ENCODE measurements at regions not wholly inside any gene's neighbourhood (a gene's known extent, or its start where the extent isn't known, plus 50 kb on each side); places are given as distances from the start of the nearest gene placed in this dataset.

DNA sequence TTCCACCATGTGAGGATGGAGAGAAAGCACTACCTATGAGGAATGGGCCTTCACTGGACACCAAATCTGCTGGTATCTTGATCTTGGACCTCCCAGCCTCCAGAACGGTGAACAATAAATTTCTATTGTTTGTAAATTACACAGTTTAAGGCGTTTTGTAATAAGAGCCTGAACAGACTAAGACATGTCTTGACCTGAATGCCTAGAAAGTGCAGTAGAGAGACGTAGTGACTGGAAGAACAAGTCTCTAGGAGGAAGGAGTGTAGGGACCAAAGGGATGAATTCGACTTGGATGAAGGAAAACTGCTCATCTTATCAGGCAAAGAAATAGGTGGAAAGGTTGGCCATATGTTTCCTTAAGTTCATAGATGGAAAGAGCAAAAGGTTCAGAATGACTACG is 309.8 kb upstream of the RGMB start:
- no peaks in the 10 kb centered on the region for H3K23me2 ChIP-seq (ENCODE audit: low read depth, low read length)
- no peak overlapping the region for H3K23ac ChIP-seq (ENCODE audit: insufficient read length)
- no peaks in the 10 kb centered on the region for H3K4me1 ChIP-seq (replicated peaks in 1 of 4; ENCODE audit: control insufficient read depth in 3 of 4, insufficient read depth in 4 of 4, low read length in 3 of 4)
- no peak overlapping the region for H3K4me3 ChIP-seq (ENCODE audit: extremely low read depth in 1 of 4, insufficient read depth in 2 of 4, low read depth in 3 of 4, low read length in 4 of 4)
- H3K4ac ChIP-seq (replicated peaks; ENCODE audit: insufficient read length, low read depth, low read length): no peak overlapping the region
- no peaks in the 10 kb centered on the region for H3K27me3 ChIP-seq (replicated peaks in 1 of 4; ENCODE audit: control insufficient read depth in 3 of 4, extremely low read depth in 1 of 4, insufficient read depth in 3 of 4, low read length in 3 of 4)
- H3K79me1 ChIP-seq (ENCODE audit: low read depth, low read length): no peaks in the 10 kb centered on the region
- FAIRE-seq (no peak), DNase-seq (ENCODE audit: low read depth in 1 of 2, low spot score in 2 of 2) (no peak)
- H3K18ac ChIP-seq (ENCODE audit: extremely low read depth, low read length): no peak overlapping the region
- no peak overlapping the region for H2BK120ac ChIP-seq (replicated peaks; ENCODE audit: low read depth, low read length)
- H2BK20ac ChIP-seq (ENCODE audit: low read length): no peak overlapping the region
- no peak overlapping the region for H4K8ac ChIP-seq (ENCODE audit: extremely low read depth, insufficient read depth, low read length)
- H3K9me3 ChIP-seq (ENCODE audit: insufficient read depth in 2 of 2, low read depth in 1 of 2, low read length in 1 of 2): no peaks in the 10 kb centered on the region
- no peaks in the 10 kb centered on the region for H3K36me3 ChIP-seq (ENCODE audit: control insufficient read depth in 2 of 4, insufficient read depth in 4 of 4, low read length in 3 of 4)
- H2BK12ac ChIP-seq (ENCODE audit: low read depth, low read length): no peak overlapping the region
- no peak overlapping the region for H3K14ac ChIP-seq (ENCODE audit: insufficient read length)
- ChIA-PET CTCF (ENCODE audit: partially characterized antibody) (no interaction called here), POLR2A (ENCODE audit: partially characterized antibody) (no interaction called here)
- H2BK15ac ChIP-seq (ENCODE audit: low read length): no peak overlapping the region
- 74% methylated on average over 5 of the region's 5 CpGs; no CpG with 5 or more reads in 1 of the 2 experiments for WGBS, 2 experiments (ENCODE audit: extremely low coverage in 1 of 2, insufficient coverage in 1 of 2, insufficient read length in 1 of 2, insufficient replicate concordance in 2 of 2, low coverage in 1 of 2, low lambda C conversion rate in 2 of 2, missing lambda C conversion rate in 1 of 2)
- H3K56ac ChIP-seq (replicated peaks; ENCODE audit: insufficient read length, low read depth, low read length): no peak overlapping the region
- no peak overlapping the region for H3K4me2 ChIP-seq (ENCODE audit: insufficient read depth in 1 of 2, low read depth in 2 of 2, low read length in 2 of 2)
- H4K5ac ChIP-seq (ENCODE audit: insufficient read length, low read depth, low read length): no peak overlapping the region
- H3K79me2 ChIP-seq (ENCODE audit: control insufficient read depth in 1 of 2, insufficient read depth in 2 of 2, low read length in 2 of 2): no peaks in the 10 kb centered on the region
- H2AK5ac ChIP-seq (ENCODE audit: low read depth, low read length): no peak overlapping the region
- no peak overlapping the region for H2BK5ac ChIP-seq (ENCODE audit: low read depth, low read length)
- H4K20me1 ChIP-seq (replicated peaks in 1 of 2; ENCODE audit: control insufficient read depth in 1 of 2, insufficient read depth in 2 of 2, low read length in 2 of 2): no peaks in the 10 kb centered on the region
- no peak overlapping the region for H3K27ac ChIP-seq (ENCODE audit: low read depth, low read length)
- TF ChIP-seq EP300 (IDR thresholded peaks at IDR 0.05; ENCODE audit: borderline replicate concordance in 1 of 2, low read depth in 2 of 2, low read length in 2 of 2): no peak
- TF ChIP-seq POLR2A (IDR thresholded peaks at IDR 0.05; ENCODE audit: control extremely low read depth in 1 of 2, low read depth in 2 of 2, low read length in 2 of 2): no peak
- TF ChIP-seq EZH2 (IDR thresholded peaks at IDR 0.05; ENCODE audit: low read depth, low read length, severe bottlenecking): no peak
- no peak for TF ChIP-seq HDAC2 (IDR thresholded peaks at IDR 0.05; ENCODE audit: borderline replicate concordance in 1 of 2, low read depth in 2 of 2, low read length in 2 of 2)
- TF ChIP-seq SAP30 (IDR thresholded peaks at IDR 0.05; ENCODE audit: insufficient read depth, insufficient replicate concordance, low read length): no peak
- no peak overlapping the region for H4K91ac ChIP-seq (replicated peaks; ENCODE audit: insufficient read length, low read length)
- no peak overlapping the region for H3K9ac ChIP-seq (replicated peaks in 1 of 4; ENCODE audit: extremely low read depth in 1 of 4, low read depth in 3 of 4, low read length in 3 of 4)
- no peak overlapping the region for H2AFZ ChIP-seq (ENCODE audit: low read length)

Data from H1 (cell line).